ENCODE measurements at regions not wholly inside any gene's neighbourhood (a gene's known extent, or its start where the extent isn't known, plus 50 kb on each side); places are given as distances from the start of the nearest gene placed in this dataset.

DNA sequence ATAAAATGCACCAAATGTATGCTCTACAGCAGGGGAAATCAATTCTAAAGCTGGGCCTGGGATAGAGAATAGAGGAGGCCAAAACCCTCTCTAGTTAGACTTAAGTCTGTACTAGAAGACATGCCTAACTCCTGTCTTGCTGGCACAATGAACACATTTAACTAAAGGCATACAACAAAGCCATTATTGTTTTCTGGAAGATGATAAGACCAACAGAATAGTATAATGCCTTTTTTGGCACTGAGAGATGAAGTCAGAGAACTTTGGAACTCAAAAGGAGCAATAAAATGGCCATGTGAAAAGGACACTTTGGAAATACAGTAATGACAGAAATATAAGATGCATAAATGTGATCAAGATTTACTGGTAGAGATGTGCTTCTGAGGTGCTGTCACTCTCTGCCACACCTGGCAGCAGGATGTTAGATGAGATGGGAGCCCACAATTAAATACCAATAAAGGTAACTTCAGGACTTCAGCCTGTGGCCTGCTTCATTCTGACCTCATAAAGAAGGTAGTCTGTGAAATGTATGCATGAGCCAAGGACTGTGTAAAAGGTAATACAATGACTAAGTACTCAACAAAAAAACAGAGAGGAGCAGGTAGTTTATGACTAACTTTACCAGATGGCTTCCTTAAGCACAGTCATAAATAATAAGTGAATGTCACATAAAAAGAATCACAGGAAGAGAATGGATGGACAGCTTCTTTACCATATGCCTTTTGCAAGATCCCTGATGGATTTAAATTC, 333.4 kb downstream of the BCKDHB start:
- RAD21 ChIA-PET (ENCODE audit: low non-redundant PET in 1 of 2, low total read pairs in 2 of 2, uncharacterized antibody in 2 of 2, unreplicated experiment in 2 of 2) = no interaction called here
- peaks cover 12 to 37% of the 10 kb centered on the region in 2 experiments for H3K4me1 ChIP-seq (ENCODE audit: control insufficient read depth in 1 of 2, insufficient read depth in 2 of 2, low read length in 2 of 2)
- no peak for DNase-seq (ENCODE audit: low read depth, low spot score)
- TF ChIP-seq, protein P1, sequence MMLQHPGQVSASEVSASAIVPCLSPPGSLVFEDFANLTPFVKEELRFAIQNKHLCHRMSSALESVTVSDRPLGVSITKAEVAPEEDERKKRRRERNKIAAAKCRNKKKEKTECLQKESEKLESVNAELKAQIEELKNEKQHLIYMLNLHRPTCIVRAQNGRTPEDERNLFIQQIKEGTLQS (IDR thresholded peaks at IDR 0.05) = no peak
- TF ChIP-seq FOSL1 (IDR thresholded peaks at IDR 0.05; ENCODE audit: low read depth) = peak; percentile 10; the same call in 1 of the 2 replicates
- no peaks in the 10 kb centered on the region for H3K27me3 ChIP-seq (ENCODE audit: insufficient read depth, low read length)
- H3K4me2 ChIP-seq (ENCODE audit: low read length) = peak overlapping the region; percentile 71
- no peak overlapping the region for H3K27ac ChIP-seq (ENCODE audit: low read depth, low read length)
- peak overlapping the region; percentile 2; the same call in 1 of the 2 replicates for H3K9ac ChIP-seq (ENCODE audit: low read length)
- CTCF ChIA-PET = no interaction called here
- H3K36me3 ChIP-seq (ENCODE audit: control insufficient read depth in 1 of 2, insufficient read depth in 2 of 2, low read length in 2 of 2) = no peaks in the 10 kb centered on the region
- peak overlapping the region; percentile 48 for H2AFZ ChIP-seq (ENCODE audit: low read depth, low read length, poor library complexity, severe bottlenecking)
- H3K9me3 ChIP-seq (ENCODE audit: control insufficient read depth in 1 of 2, insufficient read depth in 1 of 2, low read depth in 1 of 2, low read length in 2 of 2) = no peaks in the 10 kb centered on the region
- no TSS peak for BruUV-seq (replicated peaks)
- H3K4me3 ChIP-seq (replicated peaks in 1 of 2; ENCODE audit: low read depth in 1 of 2, low read length in 2 of 2) = no peak overlapping the region
- peak; percentile 55 for ATAC-seq
- H3K79me2 ChIP-seq (ENCODE audit: insufficient read depth, low read length) = no peaks in the 10 kb centered on the region
- H3K9me2 ChIP-seq (ENCODE audit: insufficient read depth) = no peaks in the 10 kb centered on the region
- POLR2A ChIA-PET = no interaction called here
- intact Hi-C loops (cut with micrococcal nuclease) = no loop called here
- no peaks in the 10 kb centered on the region for H4K20me1 ChIP-seq (ENCODE audit: insufficient read depth)

DNA sequence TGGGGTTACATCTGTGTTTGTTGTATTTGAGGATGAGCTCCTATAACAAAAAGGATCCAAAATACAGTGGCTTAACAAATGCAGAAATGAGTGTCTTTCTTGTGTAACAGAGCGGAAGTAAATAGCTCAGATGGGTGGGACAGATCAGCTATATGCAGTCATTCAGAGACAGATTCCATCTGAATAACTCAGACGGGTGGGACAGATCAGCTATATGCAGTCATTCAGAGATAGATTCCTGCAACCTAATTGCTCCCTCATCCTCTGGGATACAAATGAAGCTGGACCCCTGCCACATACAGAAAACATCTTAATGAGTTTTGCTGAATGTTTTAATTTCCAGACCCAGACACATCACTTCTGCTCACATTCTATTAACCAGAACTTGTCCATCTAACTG, 332.3 kb downstream of the BCKDHB start:
- H3K36me3 ChIP-seq (ENCODE audit: control insufficient read depth in 1 of 2, insufficient read depth in 2 of 2, low read length in 2 of 2) = no peaks in the 10 kb centered on the region
- H3K4me2 ChIP-seq (ENCODE audit: low read length) = peak overlapping the region; percentile 71
- BruUV-seq (replicated peaks) = no TSS peak
- H3K27me3 ChIP-seq (ENCODE audit: insufficient read depth, low read length) = no peaks in the 10 kb centered on the region
- H3K4me1 ChIP-seq (ENCODE audit: control insufficient read depth in 1 of 2, insufficient read depth in 2 of 2, low read length in 2 of 2) = peaks cover 12 to 37% of the 10 kb centered on the region in 2 experiments
- ChIA-PET CTCF (no interaction called here), POLR2A (no interaction called here), RAD21 (ENCODE audit: low non-redundant PET in 1 of 2, low total read pairs in 2 of 2, uncharacterized antibody in 2 of 2, unreplicated experiment in 2 of 2) (no interaction called here)
- H3K4me3 ChIP-seq (replicated peaks in 1 of 2; ENCODE audit: low read depth in 1 of 2, low read length in 2 of 2) = peak overlapping the region in 1 of 2 experiments; percentile 35; a peak in 2 of 4 replicates
- no peaks in the 10 kb centered on the region for H3K79me2 ChIP-seq (ENCODE audit: insufficient read depth, low read length)
- H3K9ac ChIP-seq (ENCODE audit: low read length) = peak overlapping the region; percentile 28
- no peak overlapping the region for H2AFZ ChIP-seq (ENCODE audit: low read depth, low read length, poor library complexity, severe bottlenecking)
- intact Hi-C loops (cut with micrococcal nuclease) = no loop called here
- no peaks in the 10 kb centered on the region for H3K9me3 ChIP-seq (ENCODE audit: control insufficient read depth in 1 of 2, insufficient read depth in 1 of 2, low read depth in 1 of 2, low read length in 2 of 2)
- peak; percentile 83 for DNase-seq (ENCODE audit: low read depth, low spot score)
- no peaks in the 10 kb centered on the region for H4K20me1 ChIP-seq (ENCODE audit: insufficient read depth)
- ATAC-seq = peak; percentile 92
- H3K27ac ChIP-seq (ENCODE audit: low read depth, low read length) = no peak overlapping the region
- H3K9me2 ChIP-seq (ENCODE audit: insufficient read depth) = no peaks in the 10 kb centered on the region; the same call in 1 of the 2 replicates
- TF ChIP-seq EGR1 (IDR thresholded peaks at IDR 0.05; ENCODE audit: low read depth) (no peak), ZFX (IDR thresholded peaks at IDR 0.05) (no peak), CEBPB (IDR thresholded peaks at IDR 0.05; ENCODE audit: low read depth) (peak; percentile 74), EZH2 (IDR thresholded peaks at IDR 0.05) (no peak), CBX3 (IDR thresholded peaks at IDR 0.05; ENCODE audit: low read depth) (peak; percentile 38; the same call in 1 of the 2 replicates), RAD21 (IDR thresholded peaks at IDR 0.05; ENCODE audit: low read depth) (no peak), ELF1 (IDR thresholded peaks at IDR 0.05; ENCODE audit: borderline replicate concordance, low read depth) (no peak; the same call in 1 of the 2 replicates), SRF (IDR thresholded peaks at IDR 0.05; ENCODE audit: low read depth) (no peak), YY1 (IDR thresholded peaks at IDR 0.05; ENCODE audit: extremely low read depth, insufficient replicate concordance, low read depth, low read length) (no peak), FOSL1 (IDR thresholded peaks at IDR 0.05; ENCODE audit: low read depth) (peak; percentile 67), SIN3A (IDR thresholded peaks at IDR 0.05; ENCODE audit: low read depth) (no peak), POLR2A (IDR thresholded peaks at IDR 0.05; ENCODE audit: borderline replicate concordance, extremely low read depth, insufficient read depth, insufficient read length) (no peak), EZH2phosphoT487 (IDR thresholded peaks at IDR 0.05; ENCODE audit: borderline replicate concordance) (no peak), SP1 (IDR thresholded peaks at IDR 0.05; ENCODE audit: low read depth) (peak; percentile 65), ZNF274 (IDR thresholded peaks at IDR 0.05; ENCODE audit: low read depth, low read length) (no peak)
- TF ChIP-seq, protein P2, sequence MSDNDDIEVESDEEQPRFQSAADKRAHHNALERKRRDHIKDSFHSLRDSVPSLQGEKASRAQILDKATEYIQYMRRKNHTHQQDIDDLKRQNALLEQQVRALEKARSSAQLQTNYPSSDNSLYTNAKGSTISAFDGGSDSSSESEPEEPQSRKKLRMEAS (IDR thresholded peaks at IDR 0.05) = no peak
- TF ChIP-seq, protein P1 (IDR thresholded peaks at IDR 0.05) = no peak
- TF ChIP-seq, protein P3, sequence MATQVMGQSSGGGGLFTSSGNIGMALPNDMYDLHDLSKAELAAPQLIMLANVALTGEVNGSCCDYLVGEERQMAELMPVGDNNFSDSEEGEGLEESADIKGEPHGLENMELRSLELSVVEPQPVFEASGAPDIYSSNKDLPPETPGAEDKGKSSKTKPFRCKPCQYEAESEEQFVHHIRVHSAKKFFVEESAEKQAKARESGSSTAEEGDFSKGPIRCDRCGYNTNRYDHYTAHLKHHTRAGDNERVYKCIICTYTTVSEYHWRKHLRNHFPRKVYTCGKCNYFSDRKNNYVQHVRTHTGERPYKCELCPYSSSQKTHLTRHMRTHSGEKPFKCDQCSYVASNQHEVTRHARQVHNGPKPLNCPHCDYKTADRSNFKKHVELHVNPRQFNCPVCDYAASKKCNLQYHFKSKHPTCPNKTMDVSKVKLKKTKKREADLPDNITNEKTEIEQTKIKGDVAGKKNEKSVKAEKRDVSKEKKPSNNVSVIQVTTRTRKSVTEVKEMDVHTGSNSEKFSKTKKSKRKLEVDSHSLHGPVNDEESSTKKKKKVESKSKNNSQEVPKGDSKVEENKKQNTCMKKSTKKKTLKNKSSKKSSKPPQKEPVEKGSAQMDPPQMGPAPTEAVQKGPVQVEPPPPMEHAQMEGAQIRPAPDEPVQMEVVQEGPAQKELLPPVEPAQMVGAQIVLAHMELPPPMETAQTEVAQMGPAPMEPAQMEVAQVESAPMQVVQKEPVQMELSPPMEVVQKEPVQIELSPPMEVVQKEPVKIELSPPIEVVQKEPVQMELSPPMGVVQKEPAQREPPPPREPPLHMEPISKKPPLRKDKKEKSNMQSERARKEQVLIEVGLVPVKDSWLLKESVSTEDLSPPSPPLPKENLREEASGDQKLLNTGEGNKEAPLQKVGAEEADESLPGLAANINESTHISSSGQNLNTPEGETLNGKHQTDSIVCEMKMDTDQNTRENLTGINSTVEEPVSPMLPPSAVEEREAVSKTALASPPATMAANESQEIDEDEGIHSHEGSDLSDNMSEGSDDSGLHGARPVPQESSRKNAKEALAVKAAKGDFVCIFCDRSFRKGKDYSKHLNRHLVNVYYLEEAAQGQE (IDR thresholded peaks at IDR 0.05; ENCODE audit: low read depth) = no peak
